Activated naive CD4-positive, alpha-beta T cell treated with anti-CD3 and anti-CD28 coated beads, Interleukin-2, amount 10 ng/mL, durations not matched to agents 7 days and 5 days (primary cell): ENCODE measurements at regions not wholly inside any gene's neighbourhood (a gene's known extent, or its start where the extent isn't known, plus 50 kb on each side); places are given as distances from the start of the nearest gene placed in this dataset.
"Not testable (repeated sequence)": the region's sequence is repeated elsewhere in the genome, so short reads cannot be mapped to it uniquely, and the experiment has no call there.

Experiments used
- CTCF ChIA-PET: fragments of 350-600 bp; sonication (Branson Sonifier 250); formaldehyde crosslinking; loops from one replicate; lab custom pipeline; 2021; ENCODE audit warnings: antibody characterized with exemption; lab: Charles Lee
- DNase-seq: peaks from one replicate; pipeline ENCODE4 v3.0.0-alpha.2; 2020
- H3K27ac Mint-ChIP-seq: one replicate; pipeline ENCODE4 v1.8.0; 2021; ENCODE audit warnings: mild to moderate bottlenecking, moderate library complexity, mixed read lengths
- H3K27me3 Mint-ChIP-seq: one replicate; pipeline ENCODE4 v1.8.0; 2021; ENCODE audit warnings: mild to moderate bottlenecking, mixed read lengths
- H3K36me3 Mint-ChIP-seq: one replicate; pipeline ENCODE4 v1.8.0; 2021; ENCODE audit warnings: mixed read lengths
- H3K4me1 Mint-ChIP-seq: one replicate; pipeline ENCODE4 v1.8.0; 2021; ENCODE audit warnings: mixed read lengths
- H3K4me3 Mint-ChIP-seq: one replicate; pipeline ENCODE4 v1.8.0; 2021; ENCODE audit warnings: mild to moderate bottlenecking, moderate library complexity, mixed read lengths
- H3K9me3 Mint-ChIP-seq: one replicate; pipeline ENCODE4 v1.8.0; 2021; ENCODE audit warnings: mixed read lengths

GRCh38 chr3:139187154-139187553, 142.5 kb upstream of the PRR23C start:
- H3K4me3 Mint-ChIP-seq: no peak overlapping the region
- no peaks in the 10 kb centered on the region for H3K9me3 Mint-ChIP-seq
- CTCF ChIA-PET: no interaction called here
- H3K36me3 Mint-ChIP-seq: no peaks in the 10 kb centered on the region
- no peak overlapping the region for H3K27ac Mint-ChIP-seq
- H3K4me1 Mint-ChIP-seq: no peaks in the 10 kb centered on the region
- H3K27me3 Mint-ChIP-seq: no peaks in the 10 kb centered on the region
- no peak for DNase-seq

- Mint-ChIP-seq H3K27me3 (no peaks in the 10 kb centered on the region), H3K4me3 (no peak overlapping the region), H3K4me1 (no peaks in the 10 kb centered on the region), H3K9me3 (no peaks in the 10 kb centered on the region), H3K36me3 (no peaks in the 10 kb centered on the region), H3K27ac (no peak overlapping the region)
- DNase-seq: no peak
- CTCF ChIA-PET: interaction anchor here (1.0 kb wide), 1 partner anchor 10 kb away, joined by 3 read pairs; no protein-coding TSS in a partner anchor
Observed at GRCh38 chr3:139187648-139188047, 143.0 kb upstream of the PRR23C start.

GRCh38 chr3:139189943-139190342, 145.3 kb upstream of the PRR23C start:
- no peak for DNase-seq
- H3K4me1 Mint-ChIP-seq: no peaks in the 10 kb centered on the region
- H3K36me3 Mint-ChIP-seq: no peaks in the 10 kb centered on the region
- no peaks in the 10 kb centered on the region for H3K9me3 Mint-ChIP-seq
- H3K4me3 Mint-ChIP-seq: no peak overlapping the region
- no peaks in the 10 kb centered on the region for H3K27me3 Mint-ChIP-seq
- H3K27ac Mint-ChIP-seq: no peak overlapping the region
- CTCF ChIA-PET: no interaction called here

- CTCF ChIA-PET, H3K4me3 Mint-ChIP-seq, H3K4me1 Mint-ChIP-seq, H3K27me3 Mint-ChIP-seq, DNase-seq, H3K36me3 Mint-ChIP-seq, H3K27ac Mint-ChIP-seq, H3K9me3 Mint-ChIP-seq: not testable (repeated sequence)
Observed at GRCh38 chr3:139194421-139194820, 149.4 kb upstream of the MRPS22 start.

- CTCF ChIA-PET, H3K36me3 Mint-ChIP-seq: not testable (repeated sequence)
Observed at GRCh38 chr3:139196146-139196545, 147.7 kb upstream of the MRPS22 start.

GRCh38 chr3:139197251-139197650, 146.6 kb upstream of the MRPS22 start:
- Mint-ChIP-seq H3K27me3 (peaks cover 5% of the 10 kb centered on the region), H3K27ac (no peak overlapping the region), H3K9me3 (peaks cover 6% of the 10 kb centered on the region), H3K4me3 (no peak overlapping the region), H3K36me3 (no peaks in the 10 kb centered on the region), H3K4me1 (no peaks in the 10 kb centered on the region)
- DNase-seq: no peak
- CTCF ChIA-PET: no interaction called here

More at GRCh38 chr3:139196146-139196545, 147.7 kb upstream of the MRPS22 start:
- H3K27me3 Mint-ChIP-seq, H3K4me1 Mint-ChIP-seq, DNase-seq, H3K9me3 Mint-ChIP-seq, H3K27ac Mint-ChIP-seq, H3K4me3 Mint-ChIP-seq: not testable (repeated sequence)

- Mint-ChIP-seq H3K27ac (no peak overlapping the region), H3K4me3 (no peak overlapping the region), H3K4me1 (no peaks in the 10 kb centered on the region), H3K27me3 (peaks cover 7% of the 10 kb centered on the region), H3K36me3 (no peaks in the 10 kb centered on the region), H3K9me3 (peaks cover 6% of the 10 kb centered on the region)
- CTCF ChIA-PET: interaction anchor here (0.8 kb wide), 1 partner anchor 10 kb away, joined by 3 read pairs; no protein-coding TSS in a partner anchor
- no peak for DNase-seq
Observed at GRCh38 chr3:139198186-139198585, 145.6 kb upstream of the MRPS22 start.

- CTCF ChIA-PET: no interaction called here
Observed at GRCh38 chr3:139198929-139199328, 144.9 kb upstream of the MRPS22 start.

GRCh38 chr3:139199421-139200010, 144.3 kb upstream of the MRPS22 start:
- no peaks in the 10 kb centered on the region for H3K4me1 Mint-ChIP-seq
- H3K36me3 Mint-ChIP-seq: no peaks in the 10 kb centered on the region
- no peak overlapping the region for H3K27ac Mint-ChIP-seq
- H3K27me3 Mint-ChIP-seq: peaks cover 11% of the 10 kb centered on the region
- H3K4me3 Mint-ChIP-seq: no peak overlapping the region
- H3K9me3 Mint-ChIP-seq: peaks cover 6% of the 10 kb centered on the region
- DNase-seq: no peak
- CTCF ChIA-PET: no interaction called here

More at GRCh38 chr3:139198929-139199328, 144.9 kb upstream of the MRPS22 start:
- Mint-ChIP-seq H3K4me3 (no peak overlapping the region), H3K9me3 (peaks cover 6% of the 10 kb centered on the region), H3K27ac (no peak overlapping the region), H3K36me3 (no peaks in the 10 kb centered on the region), H3K27me3 (peaks cover 7% of the 10 kb centered on the region), H3K4me1 (no peaks in the 10 kb centered on the region)
- DNase-seq: no peak

GRCh38 chr3:139201446-139202225, 142.2 kb upstream of the MRPS22 start:
- Mint-ChIP-seq H3K4me3 (no peak overlapping the region), H3K4me1 (no peaks in the 10 kb centered on the region), H3K27me3 (peaks cover 23% of the 10 kb centered on the region), H3K36me3 (no peaks in the 10 kb centered on the region), H3K27ac (no peak overlapping the region), H3K9me3 (peaks cover 4% of the 10 kb centered on the region)
- CTCF ChIA-PET: interaction anchor here (1.2 to 1.4 kb wide), 2 partner anchors 90 to 266 kb away, joined by 4 to 16 read pairs; no protein-coding TSS in a partner anchor
- no peak for DNase-seq

- Mint-ChIP-seq H3K27me3 (peaks cover 23% of the 10 kb centered on the region), H3K27ac (no peak overlapping the region), H3K36me3 (no peaks in the 10 kb centered on the region), H3K4me3 (no peak overlapping the region), H3K4me1 (no peaks in the 10 kb centered on the region), H3K9me3 (no peaks in the 10 kb centered on the region)
- CTCF ChIA-PET: interaction anchor here (1.2 to 1.4 kb wide), 2 partner anchors 91 to 266 kb away, joined by 4 to 16 read pairs; no protein-coding TSS in a partner anchor
- DNase-seq: peak; percentile 27
Observed at GRCh38 chr3:139202226-139202958, 141.4 kb upstream of the MRPS22 start.

- H3K4me3 Mint-ChIP-seq: no peak overlapping the region
- CTCF ChIA-PET: interaction anchor here (1.2 to 1.4 kb wide), 2 partner anchors 92 to 267 kb away, joined by 4 to 16 read pairs; no protein-coding TSS in a partner anchor
- no peaks in the 10 kb centered on the region for H3K4me1 Mint-ChIP-seq
- no peaks in the 10 kb centered on the region for H3K9me3 Mint-ChIP-seq
- no peak overlapping the region for H3K27ac Mint-ChIP-seq
- no peak for DNase-seq
- no peaks in the 10 kb centered on the region for H3K36me3 Mint-ChIP-seq
- H3K27me3 Mint-ChIP-seq: peaks cover 23% of the 10 kb centered on the region
Observed at GRCh38 chr3:139202959-139203349, 140.9 kb upstream of the MRPS22 start.

GRCh38 chr3:139203752-139204151, 140.1 kb upstream of the MRPS22 start:
- Mint-ChIP-seq H3K4me1 (no peaks in the 10 kb centered on the region), H3K36me3 (no peaks in the 10 kb centered on the region)
- CTCF ChIA-PET: no interaction called here

GRCh38 chr3:139204728-139205127, 139.1 kb upstream of the MRPS22 start:
- Mint-ChIP-seq H3K36me3 (no peaks in the 10 kb centered on the region), H3K27me3 (peaks cover 20% of the 10 kb centered on the region), H3K27ac (no peak overlapping the region), H3K4me3 (no peak overlapping the region), H3K9me3 (no peaks in the 10 kb centered on the region), H3K4me1 (no peaks in the 10 kb centered on the region)
- no peak for DNase-seq
- CTCF ChIA-PET: no interaction called here

More at GRCh38 chr3:139203752-139204151, 140.1 kb upstream of the MRPS22 start:
- Mint-ChIP-seq H3K27ac (no peak overlapping the region), H3K4me3 (no peak overlapping the region), H3K9me3 (no peaks in the 10 kb centered on the region), H3K27me3 (peaks cover 23% of the 10 kb centered on the region)
- DNase-seq: no peak
